ENCODE measurements at regions not wholly inside any gene's neighbourhood (a gene's known extent, or its start where the extent isn't known, plus 50 kb on each side); places are given as distances from the start of the nearest gene placed in this dataset.
"Not testable (repeated sequence)": the region's sequence is repeated elsewhere in the genome, so short reads cannot be mapped to it uniquely, and the experiment has no call there.

DNA sequence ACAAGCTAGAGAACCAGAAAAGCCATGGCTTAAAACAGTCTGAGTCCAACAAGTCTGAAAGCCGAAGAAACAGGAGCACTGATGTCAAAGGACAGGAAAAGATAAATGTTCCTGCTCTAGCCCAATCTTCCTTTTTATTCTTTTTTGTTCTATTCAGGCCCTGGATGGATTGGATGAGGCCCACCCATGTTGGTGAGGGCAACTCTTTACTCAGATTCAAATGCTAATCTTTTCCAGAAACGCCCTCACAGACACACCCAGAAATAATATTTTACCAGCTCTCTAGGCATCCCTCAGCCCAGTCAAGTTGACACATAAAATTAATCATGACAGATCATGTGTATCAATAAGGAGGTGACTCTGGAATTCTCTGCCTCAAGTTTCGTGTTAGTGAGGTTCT lies 1002.7 kb downstream of the STPG2 start:
- Histone ChIP-seq H3K4me1 (ENCODE audit: control insufficient read depth, insufficient read depth, low read length) (no peaks in the 10 kb centered on the region), H3K36me3 (ENCODE audit: control insufficient read depth, insufficient read depth, low read length) (no peaks in the 10 kb centered on the region), H3K27ac (ENCODE audit: low read depth, low read length) (no peak overlapping the region), H3K27me3 (ENCODE audit: control insufficient read depth, insufficient read depth, low read length, poor library complexity, severe bottlenecking) (no peaks in the 10 kb centered on the region), H3K9me3 (ENCODE audit: control insufficient read depth, low read length) (peaks cover 71% of the 10 kb centered on the region), H3K4me3 (ENCODE audit: low read length) (peak overlapping the region; percentile 71), H3K9ac (ENCODE audit: extremely low read depth, low read length, poor library complexity, severe bottlenecking) (no peak overlapping the region)
- H3K36me3 Mint-ChIP-seq (ENCODE audit: low read depth): peaks cover 38% of the 10 kb centered on the region
- H3K4me3 Mint-ChIP-seq: no peak overlapping the region
- WGBS, 2 experiments (ENCODE audit: insufficient coverage in 1 of 2, insufficient read length in 1 of 2): 83 to 95% methylated on average over 3 of the region's 3 CpGs
- peaks cover 59% of the 10 kb centered on the region for H3K9me3 Mint-ChIP-seq
- no peak overlapping the region for H3K27ac Mint-ChIP-seq
- H3K4me1 Mint-ChIP-seq: no peaks in the 10 kb centered on the region
- TF ChIP-seq, protein P1, sequence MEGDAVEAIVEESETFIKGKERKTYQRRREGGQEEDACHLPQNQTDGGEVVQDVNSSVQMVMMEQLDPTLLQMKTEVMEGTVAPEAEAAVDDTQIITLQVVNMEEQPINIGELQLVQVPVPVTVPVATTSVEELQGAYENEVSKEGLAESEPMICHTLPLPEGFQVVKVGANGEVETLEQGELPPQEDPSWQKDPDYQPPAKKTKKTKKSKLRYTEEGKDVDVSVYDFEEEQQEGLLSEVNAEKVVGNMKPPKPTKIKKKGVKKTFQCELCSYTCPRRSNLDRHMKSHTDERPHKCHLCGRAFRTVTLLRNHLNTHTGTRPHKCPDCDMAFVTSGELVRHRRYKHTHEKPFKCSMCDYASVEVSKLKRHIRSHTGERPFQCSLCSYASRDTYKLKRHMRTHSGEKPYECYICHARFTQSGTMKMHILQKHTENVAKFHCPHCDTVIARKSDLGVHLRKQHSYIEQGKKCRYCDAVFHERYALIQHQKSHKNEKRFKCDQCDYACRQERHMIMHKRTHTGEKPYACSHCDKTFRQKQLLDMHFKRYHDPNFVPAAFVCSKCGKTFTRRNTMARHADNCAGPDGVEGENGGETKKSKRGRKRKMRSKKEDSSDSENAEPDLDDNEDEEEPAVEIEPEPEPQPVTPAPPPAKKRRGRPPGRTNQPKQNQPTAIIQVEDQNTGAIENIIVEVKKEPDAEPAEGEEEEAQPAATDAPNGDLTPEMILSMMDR (conservative IDR thresholded peaks at IDR 0.05): no peak
- DNase-seq: no peak
- no peaks in the 10 kb centered on the region for H3K27me3 Mint-ChIP-seq (ENCODE audit: insufficient read depth)

DNA sequence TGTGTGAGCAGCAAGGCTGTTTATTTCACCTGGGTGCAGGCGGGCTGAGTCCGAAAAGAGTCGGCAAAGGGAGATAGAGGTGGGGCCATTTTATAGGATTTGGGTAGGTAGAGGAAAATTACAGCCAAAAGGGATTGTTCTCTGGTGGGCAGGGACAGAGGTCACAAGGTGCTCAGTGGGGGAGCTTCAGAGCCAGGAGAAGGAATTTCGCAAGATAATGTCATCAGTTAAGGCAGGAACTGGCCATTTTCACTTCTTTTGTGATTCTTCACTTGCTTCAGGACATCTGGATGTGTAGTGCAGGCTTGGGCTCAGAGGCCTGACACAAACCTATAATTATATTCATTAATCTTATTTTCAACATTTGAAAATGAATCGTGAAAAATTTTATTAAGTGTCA lies 1001.9 kb downstream of the STPG2 start:
- not testable (repeated sequence) for H3K36me3 ChIP-seq (ENCODE audit: control insufficient read depth, insufficient read depth, low read length); H3K27ac Mint-ChIP-seq; H3K4me3 Mint-ChIP-seq; H3K27me3 Mint-ChIP-seq (ENCODE audit: insufficient read depth); H3K9ac ChIP-seq (ENCODE audit: extremely low read depth, low read length, poor library complexity, severe bottlenecking); H3K27me3 ChIP-seq (ENCODE audit: control insufficient read depth, insufficient read depth, low read length, poor library complexity, severe bottlenecking); H3K4me1 ChIP-seq (ENCODE audit: control insufficient read depth, insufficient read depth, low read length); H3K27ac ChIP-seq (ENCODE audit: low read depth, low read length); H3K4me1 Mint-ChIP-seq
- H3K9me3 Mint-ChIP-seq: peaks cover 57% of the 10 kb centered on the region
- peak; percentile 52 for DNase-seq
- Histone ChIP-seq H3K9me3 (ENCODE audit: control insufficient read depth, low read length) (peaks cover 71% of the 10 kb centered on the region), H3K4me3 (ENCODE audit: low read length) (peak overlapping the region; percentile 71)
- 88 to 90% methylated on average over 3 to 4 of the region's 5 CpGs for WGBS, 2 experiments (ENCODE audit: insufficient coverage in 1 of 2, insufficient read length in 1 of 2)
- peaks cover 38% of the 10 kb centered on the region for H3K36me3 Mint-ChIP-seq (ENCODE audit: low read depth)

DNA sequence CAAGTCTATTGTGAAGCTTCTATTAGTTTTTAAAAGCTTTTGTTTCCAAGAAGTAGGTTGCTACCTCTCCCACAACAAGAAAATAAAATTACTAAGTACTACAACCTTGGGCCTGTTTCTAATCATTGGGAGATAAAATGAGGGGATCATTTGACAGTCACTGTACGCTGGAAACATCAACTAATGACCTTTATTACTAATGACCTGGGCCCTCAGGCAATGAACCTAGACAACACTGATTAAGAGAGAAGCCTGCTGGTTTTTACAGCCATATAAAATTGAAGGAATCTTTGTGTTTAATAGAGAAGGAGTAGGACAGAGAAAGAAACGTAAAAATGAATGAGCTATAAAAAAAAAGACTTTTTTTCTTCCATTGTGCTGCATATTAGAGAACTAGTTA lies 1000.9 kb downstream of the STPG2 start:
- Histone ChIP-seq H3K9me3 (ENCODE audit: control insufficient read depth, low read length) (peaks cover 67% of the 10 kb centered on the region), H3K4me1 (ENCODE audit: control insufficient read depth, insufficient read depth, low read length) (no peaks in the 10 kb centered on the region), H3K9ac (ENCODE audit: extremely low read depth, low read length, poor library complexity, severe bottlenecking) (no peak overlapping the region), H3K27ac (ENCODE audit: low read depth, low read length) (no peak overlapping the region), H3K4me3 (ENCODE audit: low read length) (peak overlapping the region; percentile 43), H3K27me3 (ENCODE audit: control insufficient read depth, insufficient read depth, low read length, poor library complexity, severe bottlenecking) (no peaks in the 10 kb centered on the region), H3K36me3 (ENCODE audit: control insufficient read depth, insufficient read depth, low read length) (no peaks in the 10 kb centered on the region)
- Mint-ChIP-seq H3K9me3 (peaks cover 50% of the 10 kb centered on the region), H3K27me3 (ENCODE audit: insufficient read depth) (no peaks in the 10 kb centered on the region), H3K4me3 (no peak overlapping the region), H3K27ac (no peak overlapping the region), H3K36me3 (ENCODE audit: low read depth) (peaks cover 32% of the 10 kb centered on the region), H3K4me1 (no peaks in the 10 kb centered on the region)
- WGBS, 2 experiments (ENCODE audit: insufficient coverage in 1 of 2, insufficient read length in 1 of 2): 83% methylated on average over 2 of the region's 2 CpGs; no CpG with 5 or more reads in 1 of the 2 experiments
- DNase-seq: no peak
- TF ChIP-seq, protein P1 (conservative IDR thresholded peaks at IDR 0.05): no peak

DNA sequence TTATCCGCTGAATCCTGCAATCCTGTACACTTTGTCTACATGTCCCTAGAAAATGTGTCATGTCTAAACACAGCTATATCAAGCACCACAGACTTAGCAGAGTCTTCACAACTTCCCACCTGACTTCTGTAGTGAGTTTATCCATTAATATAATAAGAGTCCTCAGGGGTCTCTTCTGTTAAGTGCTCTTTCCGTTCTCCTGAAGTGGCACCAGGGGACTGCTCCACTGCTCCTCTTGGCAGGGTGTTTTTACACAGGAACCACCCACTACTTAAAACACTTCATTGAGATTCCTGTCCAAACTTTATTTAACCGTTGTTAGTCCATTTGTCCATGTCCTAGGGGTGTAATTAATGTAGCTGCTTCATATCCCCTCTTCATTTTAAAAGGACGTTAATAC lies 1000.4 kb downstream of the STPG2 start:
- Mint-ChIP-seq H3K4me3 (no peak overlapping the region), H3K36me3 (ENCODE audit: low read depth) (peaks cover 31% of the 10 kb centered on the region), H3K27me3 (ENCODE audit: insufficient read depth) (no peaks in the 10 kb centered on the region), H3K9me3 (peaks cover 45% of the 10 kb centered on the region), H3K4me1 (no peaks in the 10 kb centered on the region), H3K27ac (no peak overlapping the region)
- WGBS, 2 experiments (ENCODE audit: insufficient coverage in 1 of 2, insufficient read length in 1 of 2): 88 to 94% methylated on average over 1 to 3 of the region's 4 CpGs
- Histone ChIP-seq H3K9ac (ENCODE audit: extremely low read depth, low read length, poor library complexity, severe bottlenecking) (no peak overlapping the region), H3K27ac (ENCODE audit: low read depth, low read length) (no peak overlapping the region), H3K9me3 (ENCODE audit: control insufficient read depth, low read length) (peaks cover 62% of the 10 kb centered on the region), H3K4me1 (ENCODE audit: control insufficient read depth, insufficient read depth, low read length) (no peaks in the 10 kb centered on the region), H3K27me3 (ENCODE audit: control insufficient read depth, insufficient read depth, low read length, poor library complexity, severe bottlenecking) (no peaks in the 10 kb centered on the region), H3K36me3 (ENCODE audit: control insufficient read depth, insufficient read depth, low read length) (no peaks in the 10 kb centered on the region), H3K4me3 (ENCODE audit: low read length) (peak overlapping the region; percentile 43)
- TF ChIP-seq, protein P1 (conservative IDR thresholded peaks at IDR 0.05): no peak
- DNase-seq: no peak
